HG03039 (cell line): ENCODE measurements at regions not wholly inside any gene's neighbourhood (a gene's known extent, or its start where the extent isn't known, plus 50 kb on each side); places are given as distances from the start of the nearest gene placed in this dataset.

Experiments
- ATAC-seq: cut with Tn5 transposase; IDR thresholded peaks from one replicate; pipeline ENCODE4 v1.9.1; 2021; ENCODE audit warnings: mild to moderate bottlenecking, moderate library complexity; ENCODE audit not compliant: unreplicated experiment

DNA sequence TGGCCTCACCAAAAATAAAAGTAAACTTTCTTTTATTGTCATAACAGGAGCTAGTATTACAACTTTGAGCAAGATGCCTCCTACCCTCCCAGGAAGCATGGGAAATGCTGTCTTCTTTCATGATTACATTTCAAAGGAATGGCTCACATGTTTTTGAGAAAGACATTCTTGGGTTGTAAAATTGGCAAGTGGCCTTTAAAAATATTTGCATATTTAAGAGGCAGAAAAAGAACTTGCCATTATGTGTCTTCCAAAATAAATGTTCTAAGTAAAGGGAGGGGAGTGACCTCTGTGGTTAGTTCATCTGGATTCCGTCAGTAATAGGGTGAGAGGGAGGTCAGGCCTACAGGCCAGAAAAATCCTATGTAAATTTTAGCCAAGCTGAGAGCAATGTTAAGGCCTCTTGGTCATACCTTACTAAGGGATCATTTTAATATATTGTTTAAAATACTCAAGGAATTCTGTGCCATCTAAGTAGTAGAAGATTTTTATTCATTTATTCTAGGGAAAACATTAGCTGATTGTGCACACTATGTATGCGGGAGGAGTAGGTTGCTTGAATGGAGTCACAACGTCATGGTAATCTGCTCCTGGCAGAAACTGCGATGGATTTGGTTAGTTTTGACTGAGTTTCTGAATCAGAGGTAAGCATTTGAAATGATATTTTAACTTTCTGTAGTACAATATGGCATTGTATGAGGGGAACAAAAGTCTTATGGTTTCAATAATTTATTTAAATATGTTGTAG lies 1485.7 kb upstream of the CDH9 start:
- ATAC-seq = no peak

DNA sequence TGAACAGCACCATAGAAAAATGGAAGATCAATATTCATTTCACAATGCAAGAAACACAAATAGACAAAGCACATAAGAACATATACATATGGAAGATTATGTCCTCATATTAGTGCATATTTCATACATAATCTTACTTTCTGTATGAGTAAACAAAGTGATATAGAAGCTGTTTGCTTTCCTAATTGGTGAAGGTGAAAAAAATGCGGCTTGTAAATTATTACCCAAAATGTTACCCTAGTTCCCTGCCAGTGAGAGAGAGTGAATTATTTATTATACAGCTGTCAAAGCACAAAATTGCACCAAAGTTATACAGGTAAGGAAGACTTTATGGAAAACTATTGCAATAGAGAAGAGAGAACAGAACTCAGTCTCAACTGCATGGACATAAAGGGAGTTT lies 1485.0 kb upstream of the CDH9 start:
- no peak for ATAC-seq

DNA sequence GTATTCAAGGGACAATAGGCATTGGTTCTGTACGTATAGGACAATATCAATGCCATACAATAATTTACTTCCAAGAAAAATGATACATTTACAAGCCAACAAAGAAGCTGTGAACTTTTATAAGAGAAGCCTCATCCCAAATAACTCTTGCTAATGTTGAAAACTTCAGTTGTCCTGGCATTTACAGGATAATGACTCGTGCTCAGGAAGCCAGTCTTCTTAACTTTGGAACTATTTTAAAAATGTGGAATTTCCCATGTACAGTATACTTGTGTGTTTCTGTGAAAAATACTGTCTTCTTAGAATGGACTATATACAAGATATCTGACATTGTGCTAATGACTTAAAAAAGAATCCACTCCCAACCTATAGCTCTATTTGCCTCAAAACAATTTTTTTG lies 1479.3 kb upstream of the CDH9 start:
- ATAC-seq = no peak

DNA sequence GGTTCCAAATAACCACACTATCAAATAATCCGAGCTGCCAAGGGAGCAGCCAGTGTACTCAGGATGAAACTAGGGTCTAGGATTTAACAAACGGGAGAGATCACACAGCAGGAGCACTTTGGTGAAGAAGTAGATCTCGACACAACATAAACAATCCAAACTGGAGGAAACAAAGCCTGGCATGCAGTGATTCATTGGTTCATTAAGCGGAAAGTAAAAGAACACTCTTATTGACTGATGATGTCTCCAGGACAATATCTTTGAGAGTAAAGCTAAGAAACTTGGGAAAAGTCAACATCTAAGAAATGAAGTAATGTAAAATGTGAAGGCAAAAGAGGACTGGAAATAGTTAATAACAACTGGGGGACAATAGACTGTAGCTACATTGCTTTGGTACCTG lies 1478.3 kb upstream of the CDH9 start:
- ATAC-seq = no peak

DNA sequence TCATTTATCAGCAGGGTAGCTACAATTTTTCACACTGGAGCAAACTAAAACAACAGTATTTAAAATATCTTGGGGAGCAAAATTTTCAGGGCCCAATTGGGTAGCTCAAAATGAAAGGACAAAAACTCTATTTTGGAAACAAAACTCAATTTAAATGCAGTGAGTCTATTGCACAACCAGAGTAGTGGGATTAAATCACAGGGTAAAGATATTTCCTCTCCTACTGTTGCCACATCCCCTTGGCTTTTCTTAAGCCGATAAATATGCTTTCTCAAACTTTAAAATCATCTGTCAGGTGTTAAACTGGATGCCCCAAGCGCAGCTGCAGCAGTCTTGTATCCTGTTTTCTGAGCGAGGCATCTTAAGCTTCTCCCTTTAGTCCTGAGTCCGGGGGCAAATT lies 1474.3 kb upstream of the CDH9 start:
- ATAC-seq = no peak

DNA sequence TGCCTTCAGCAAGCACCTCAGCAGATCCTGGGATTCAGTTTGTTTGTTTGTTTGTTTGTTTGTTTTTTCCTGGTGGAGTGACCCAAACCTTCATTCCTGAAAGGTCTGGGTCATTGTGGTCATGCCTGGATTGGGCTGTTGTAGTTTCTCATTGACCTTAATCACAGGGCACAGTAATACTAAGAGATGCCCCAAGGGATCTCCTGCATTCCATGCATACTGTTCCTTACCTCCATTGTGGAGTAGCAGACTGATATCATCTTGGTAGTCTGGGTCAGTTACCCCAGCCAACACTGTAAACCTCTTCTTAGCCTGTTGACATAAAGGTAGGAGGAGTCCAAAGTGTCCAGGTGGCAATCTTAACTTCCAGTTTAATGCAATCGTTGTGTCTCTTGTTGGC lies 1466.7 kb upstream of the CDH9 start:
- no peak for ATAC-seq

DNA sequence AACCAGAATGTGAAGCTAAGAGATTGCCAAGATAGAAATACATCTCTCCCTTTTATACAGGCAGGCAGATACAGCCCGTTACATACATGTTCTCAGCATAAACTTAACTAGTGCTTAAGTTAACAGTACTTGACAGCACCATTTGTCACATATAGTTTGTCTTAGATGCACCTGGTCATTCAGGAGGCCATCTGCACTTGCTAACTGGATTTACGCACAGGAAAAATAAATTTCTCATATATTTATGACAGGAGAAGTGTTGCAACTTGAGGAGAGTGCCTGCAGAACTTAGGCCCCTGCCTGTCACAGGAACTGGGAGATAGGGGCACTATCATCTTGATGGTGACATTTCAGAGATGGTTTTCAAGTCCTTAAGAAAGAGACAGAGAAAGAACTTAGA lies 1462.1 kb upstream of the CDH9 start:
- no peak for ATAC-seq

DNA sequence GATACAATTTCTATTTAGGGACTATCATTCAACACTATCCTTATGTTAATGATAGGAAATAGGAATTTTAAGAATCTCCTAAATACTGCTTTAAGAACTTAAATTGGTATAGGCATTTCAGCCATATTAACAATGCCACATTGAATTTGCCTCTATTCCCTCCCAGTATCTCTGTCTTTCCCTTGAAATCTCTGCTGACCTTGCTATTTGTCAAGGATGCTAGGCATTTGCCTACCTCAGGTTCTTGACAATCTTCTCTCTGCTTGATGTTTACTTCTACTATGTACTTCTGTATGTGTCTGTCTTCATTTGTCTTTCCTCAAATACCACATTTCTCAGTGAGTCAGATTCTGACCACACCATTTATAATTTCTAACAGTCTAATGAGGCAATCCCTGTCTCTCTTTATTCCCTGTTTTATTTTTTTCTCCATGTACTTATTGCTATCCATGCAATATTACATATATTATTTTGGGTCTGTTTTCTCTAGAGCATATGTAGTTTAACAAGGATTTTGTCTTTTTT lies 1461.4 kb upstream of the CDH9 start:
- ATAC-seq = no peak

DNA sequence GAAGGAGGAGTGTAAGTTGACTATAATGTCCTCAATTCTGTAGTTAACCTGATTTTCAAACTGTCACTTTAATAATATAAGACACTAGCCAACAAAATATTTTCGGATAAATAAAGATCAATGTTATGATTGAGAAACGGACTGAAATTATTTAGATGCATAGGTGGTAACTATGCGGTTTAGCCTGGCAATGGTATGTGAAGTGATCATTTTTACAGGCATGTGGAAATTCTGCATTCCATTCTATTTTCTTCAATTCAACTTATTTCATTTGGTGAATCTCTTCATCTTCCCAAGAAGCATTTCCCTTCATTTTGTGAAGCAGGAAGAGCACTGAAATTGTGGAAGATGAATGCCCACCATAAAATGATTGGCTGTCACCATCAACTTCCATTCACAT lies 1457.5 kb upstream of the CDH9 start:
- ATAC-seq = no peak

DNA sequence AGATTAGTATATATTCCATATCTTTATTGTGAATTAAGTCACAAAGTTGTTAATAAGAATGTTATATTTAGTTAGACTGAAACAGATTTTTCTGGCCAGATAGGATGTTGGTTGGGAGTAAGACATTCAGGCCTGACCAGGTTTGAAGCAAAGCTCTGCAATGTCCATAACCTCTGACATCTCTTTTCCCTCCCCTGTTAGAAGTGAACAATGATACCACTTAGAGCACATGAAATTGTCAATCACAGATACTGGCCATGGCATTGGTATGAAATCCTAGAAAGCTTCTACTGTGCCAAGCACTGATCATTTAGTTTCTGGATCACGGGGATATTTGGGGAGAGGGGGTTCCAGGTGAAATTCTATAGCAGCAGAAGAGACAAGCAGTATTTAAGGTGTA lies 1455.1 kb upstream of the CDH9 start:
- no peak for ATAC-seq

DNA sequence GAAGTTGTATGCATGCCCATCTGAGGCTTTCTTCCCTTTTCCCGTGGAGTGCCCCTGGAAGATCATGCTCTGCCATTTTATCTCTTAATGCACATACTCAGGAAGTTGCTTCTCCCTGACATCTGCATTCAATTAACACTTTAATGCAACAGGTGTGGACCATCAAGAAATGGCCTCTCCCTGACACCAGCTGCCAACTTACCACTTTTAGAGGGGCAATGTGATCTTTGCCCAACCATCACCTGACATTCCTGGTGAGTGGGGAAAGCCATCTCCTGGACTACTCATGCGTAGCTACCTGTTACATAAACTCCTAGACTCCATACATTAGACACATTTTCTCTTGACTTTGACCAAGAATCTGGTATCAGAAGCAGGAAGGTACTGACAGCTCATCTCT lies 1450.4 kb upstream of the CDH9 start:
- no peak for ATAC-seq

DNA sequence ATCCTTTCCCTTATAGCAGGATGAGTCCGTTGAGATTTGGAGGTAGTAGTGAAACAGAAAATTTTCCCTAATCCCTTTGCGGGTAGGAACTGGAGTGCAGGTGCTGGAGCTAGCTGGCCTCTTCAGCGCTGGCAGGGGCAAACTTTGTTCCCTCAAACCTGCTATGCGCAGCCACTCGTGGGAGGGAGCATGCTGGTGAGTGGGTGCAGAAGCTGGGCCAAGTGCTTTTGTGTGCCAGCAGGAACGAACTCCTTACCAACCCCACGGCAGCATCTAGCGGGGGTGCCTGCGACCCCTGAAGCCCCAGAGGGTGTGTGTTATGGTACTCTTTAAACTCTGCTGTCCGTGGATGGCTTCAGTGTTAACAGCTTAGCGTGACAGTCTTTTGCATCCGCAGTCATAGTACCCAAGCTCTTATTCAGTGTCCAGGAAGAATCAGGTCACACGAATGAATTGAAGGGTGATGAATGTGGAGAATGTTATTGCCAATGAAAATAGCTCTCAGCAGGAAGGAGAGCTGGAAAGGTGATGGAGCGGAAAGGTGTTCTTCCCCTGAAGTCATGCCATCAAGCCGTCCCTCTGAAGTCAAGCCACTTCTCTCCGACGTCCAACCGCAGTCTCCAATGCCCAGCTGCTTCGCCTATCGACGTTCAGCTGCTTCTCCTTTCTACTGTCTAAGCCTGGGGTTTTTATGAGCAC lies 1445.1 kb upstream of the CDH9 start:
- no peak for ATAC-seq

DNA sequence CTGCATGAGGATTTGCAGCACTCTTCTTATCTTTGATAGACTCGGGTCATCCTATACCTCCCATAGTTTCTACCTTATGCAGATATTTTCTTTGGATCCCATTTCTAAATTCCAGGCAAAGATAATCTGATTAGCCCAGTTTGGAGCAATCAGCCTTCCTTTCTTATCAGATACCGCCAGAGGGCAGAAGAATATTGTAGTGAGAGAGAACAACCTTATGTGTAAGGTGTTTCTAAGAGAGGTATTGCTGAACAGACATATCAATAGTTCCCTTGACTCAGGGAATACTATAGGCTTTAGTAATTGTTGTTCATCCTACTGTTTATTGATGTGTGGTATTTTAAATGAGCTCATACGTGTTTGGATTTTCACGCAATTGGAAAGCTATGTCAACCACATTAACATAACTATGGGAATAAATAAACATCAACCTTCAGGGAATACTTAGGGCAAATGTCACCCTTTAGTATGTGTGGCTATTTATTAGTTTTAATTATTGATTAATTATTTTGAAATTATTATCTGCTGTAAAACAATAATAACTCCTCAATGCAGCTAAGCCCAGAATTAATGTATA lies 1435.2 kb upstream of the CDH9 start:
- no peak for ATAC-seq

DNA sequence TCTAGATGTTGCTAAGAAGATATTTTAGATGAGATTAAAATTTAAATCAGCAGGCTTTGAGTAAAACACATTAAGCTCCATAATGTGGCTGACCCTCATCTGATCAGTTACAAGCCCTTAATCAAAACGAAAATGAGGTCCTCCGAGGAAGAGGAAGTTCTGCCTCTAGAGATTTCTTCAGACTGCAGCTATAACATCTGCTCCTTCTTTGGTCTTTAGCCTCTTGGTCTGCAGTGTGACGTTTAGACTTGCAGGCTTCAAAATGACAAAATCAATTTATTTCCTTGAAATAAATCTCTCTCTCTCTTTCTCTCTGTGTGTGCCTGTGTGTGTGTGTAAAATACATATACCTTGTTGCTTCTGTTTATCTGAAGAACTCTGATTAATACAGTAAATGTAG lies 1429.8 kb upstream of the CDH9 start:
- no peak for ATAC-seq

DNA sequence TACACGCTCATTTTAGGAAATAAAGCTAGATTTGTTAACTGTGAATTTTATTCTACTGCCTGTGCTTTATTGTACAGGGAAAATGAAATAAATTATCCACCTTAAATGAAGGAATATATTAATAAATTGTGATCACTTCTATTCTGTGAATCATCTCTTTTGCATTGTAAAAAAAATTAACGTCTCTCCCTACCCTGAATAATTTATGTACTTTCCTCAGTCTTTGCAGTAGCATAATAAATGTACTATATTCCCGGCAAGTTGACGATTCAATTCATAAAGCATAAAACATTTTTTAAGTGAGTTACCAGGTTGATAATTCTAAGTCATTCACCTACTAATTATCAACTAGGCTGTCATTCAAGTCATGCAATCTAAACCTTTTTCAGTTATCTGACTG lies 1425.3 kb upstream of the CDH9 start:
- no peak for ATAC-seq

DNA sequence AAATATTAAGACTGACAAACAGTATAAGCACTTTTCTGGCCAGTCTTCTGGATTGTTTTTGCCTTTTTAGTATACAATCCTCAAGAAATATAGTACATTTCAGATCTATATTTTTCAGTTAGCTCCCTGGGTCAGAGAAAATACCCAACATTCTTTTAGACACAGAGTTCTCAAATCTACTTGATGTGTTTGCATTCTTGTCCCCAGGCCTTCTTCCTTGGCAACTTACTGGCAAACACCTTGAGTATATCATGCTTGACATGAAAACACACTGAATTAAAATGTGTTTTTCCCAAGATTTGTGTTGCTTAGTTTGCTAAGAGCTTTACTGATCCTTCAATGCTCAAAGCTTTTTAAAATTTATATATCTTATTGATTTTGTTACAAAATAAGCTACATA lies 1413.1 kb upstream of the CDH9 start:
- no peak for ATAC-seq

DNA sequence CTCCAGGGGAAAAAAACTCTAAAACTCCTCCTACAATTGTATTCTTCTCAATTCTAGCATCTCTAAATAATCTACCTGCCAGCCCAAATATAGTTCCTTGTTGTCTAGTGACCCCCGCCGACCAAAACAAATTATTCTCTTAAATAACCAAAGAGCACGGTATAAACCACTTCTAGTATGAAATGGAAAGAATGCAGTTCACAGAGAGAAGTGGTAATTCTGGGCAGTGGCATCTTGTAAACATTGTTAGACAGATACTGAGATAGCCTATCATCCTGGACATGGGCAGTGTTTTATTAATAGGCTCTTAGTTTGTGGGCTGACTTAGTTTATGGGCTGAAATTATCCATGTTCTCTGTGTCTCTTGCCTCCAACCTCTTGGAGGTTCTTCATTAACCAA lies 1412.6 kb upstream of the CDH9 start:
- ATAC-seq = no peak

DNA sequence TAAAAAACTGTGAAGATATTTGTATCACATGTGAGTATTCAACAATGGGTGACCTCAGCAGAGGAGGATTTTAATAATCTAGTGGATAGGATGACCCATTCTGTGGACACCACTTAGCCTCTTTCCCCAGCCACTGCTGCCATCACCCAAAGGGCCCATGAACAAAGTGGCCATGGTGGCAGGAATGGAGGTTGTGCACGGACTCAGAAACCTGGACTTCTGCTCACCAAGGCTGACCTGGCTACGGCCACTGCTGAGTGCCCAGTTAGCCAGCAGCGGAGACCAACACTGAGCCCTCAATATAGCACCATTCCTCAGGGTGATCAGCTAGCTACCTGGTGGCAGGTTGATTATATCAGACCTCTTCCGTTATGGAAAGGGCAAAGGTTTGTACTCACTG lies 1410.4 kb upstream of the CDH9 start:
- ATAC-seq = no peak

DNA sequence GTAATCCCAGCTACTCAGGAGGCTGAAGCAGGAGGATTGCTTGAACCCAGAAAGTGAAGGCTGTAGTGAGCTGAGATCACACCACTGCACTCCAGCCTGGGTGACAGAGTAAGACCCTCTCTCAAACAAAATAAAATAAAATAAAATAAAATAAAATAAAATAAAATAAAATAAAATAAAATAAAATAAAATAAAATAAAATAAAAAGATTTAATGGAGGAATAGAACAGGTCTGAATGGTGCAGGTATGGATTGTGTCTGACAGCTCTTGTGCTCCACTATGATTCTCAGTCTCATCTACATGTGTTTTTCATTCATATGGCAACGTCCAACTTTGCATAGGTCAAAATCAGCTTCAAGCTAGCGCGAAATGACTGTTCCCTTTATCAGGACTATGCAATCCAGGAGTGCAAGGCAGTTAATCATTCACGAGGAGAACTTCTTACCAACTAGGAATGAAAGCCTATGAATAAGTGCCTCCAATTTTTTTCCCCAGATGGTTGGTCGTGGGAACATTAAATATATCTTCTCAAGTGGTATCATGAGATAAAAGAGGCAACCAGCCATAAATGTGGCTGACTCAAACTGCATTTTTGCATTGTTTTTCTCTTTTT lies 1392.3 kb upstream of the CDH9 start:
- ATAC-seq = no peak

DNA sequence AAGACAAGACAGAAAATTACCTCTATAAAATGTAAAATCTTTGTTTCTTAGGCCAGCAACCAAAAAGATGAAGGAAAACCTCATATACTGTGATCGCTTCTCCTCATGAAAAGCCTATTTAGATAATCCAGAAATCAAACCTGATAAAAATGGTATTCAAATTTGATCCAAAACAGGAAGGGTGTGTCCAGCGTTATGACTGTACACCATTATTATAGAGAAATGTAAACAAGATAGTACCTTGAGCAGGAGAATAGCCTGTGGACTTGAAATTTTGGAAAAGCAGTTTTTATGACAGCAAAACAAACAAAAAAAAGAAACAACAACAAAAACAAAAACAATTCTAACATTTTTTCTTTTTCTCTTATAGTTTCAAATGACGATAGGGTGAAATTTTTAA lies 1382.8 kb upstream of the CDH9 start:
- ATAC-seq = no peak

DNA sequence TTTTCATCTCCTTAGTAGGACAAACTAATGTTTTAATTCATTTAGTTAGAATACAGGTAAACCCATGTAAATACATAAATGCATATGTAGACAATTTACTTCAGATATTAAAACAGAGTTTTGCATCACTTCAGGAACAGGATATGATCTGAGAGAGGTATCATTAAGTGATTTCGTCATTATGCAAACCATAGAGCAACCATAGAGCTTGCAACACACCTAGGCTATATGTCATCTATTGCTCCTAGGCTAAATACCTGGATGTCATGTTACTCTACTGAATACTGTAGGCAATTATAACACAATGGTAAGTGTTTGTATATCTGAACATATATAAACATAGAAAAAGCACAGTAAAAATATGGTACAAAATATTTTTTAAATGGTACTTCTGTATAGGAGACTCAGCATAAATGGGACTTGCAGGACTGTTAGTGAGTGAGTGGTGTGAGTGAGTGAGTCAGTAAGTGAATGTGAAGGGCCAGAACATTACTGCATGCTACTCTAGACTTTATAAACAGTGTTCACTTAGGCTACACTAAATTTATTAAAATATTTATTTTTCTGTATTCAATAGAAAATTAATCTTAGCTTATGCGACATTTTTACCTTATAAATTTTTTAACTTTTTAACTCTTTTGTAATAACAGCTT lies 1377.5 kb upstream of the CDH9 start:
- ATAC-seq = no peak
